ENCODE measurements at regions not wholly inside any gene's neighbourhood (a gene's known extent, or its start where the extent isn't known, plus 50 kb on each side); places are given as distances from the start of the nearest gene placed in this dataset.

GRCh38 chr9:26169708-26170107 lies 491.5 kb upstream of the TUSC1 start:
- no peaks in the 10 kb centered on the region for H3K27me3 ChIP-seq
- intact Hi-C loops (cut with DNase I) = no loop called here
- no peaks in the 10 kb centered on the region for H3K9me3 ChIP-seq
- H3K4me1 ChIP-seq = no peaks in the 10 kb centered on the region
- H3K27ac ChIP-seq = no peak overlapping the region
- TF ChIP-seq POLR2A (IDR thresholded peaks at IDR 0.05) = no peak
- TF ChIP-seq CTCF (IDR thresholded peaks at IDR 0.05) = no peak
- H3K4me3 ChIP-seq = no peak overlapping the region
- H3K36me3 ChIP-seq = no peaks in the 10 kb centered on the region
- no peak for DNase-seq

GRCh38 chr9:26166537-26166936 lies 488.3 kb upstream of the TUSC1 start:
- Histone ChIP-seq H3K36me3 (no peaks in the 10 kb centered on the region), H3K27me3 (no peaks in the 10 kb centered on the region), H3K9me3 (no peaks in the 10 kb centered on the region), H3K4me3 (no peak overlapping the region), H3K27ac (no peak overlapping the region), H3K4me1 (no peaks in the 10 kb centered on the region)
- TF ChIP-seq POLR2A (IDR thresholded peaks at IDR 0.05) (no peak), CTCF (IDR thresholded peaks at IDR 0.05) (no peak)
- DNase-seq = no peak
- intact Hi-C loops (cut with DNase I) = no loop called here

- Histone ChIP-seq H3K36me3 (no peaks in the 10 kb centered on the region), H3K4me1 (no peaks in the 10 kb centered on the region), H3K27me3 (no peaks in the 10 kb centered on the region), H3K27ac (no peak overlapping the region), H3K4me3 (no peak overlapping the region), H3K9me3 (no peaks in the 10 kb centered on the region)
- intact Hi-C loops (cut with DNase I) = no loop called here
- DNase-seq = no peak
- TF ChIP-seq CTCF (IDR thresholded peaks at IDR 0.05) (no peak), POLR2A (IDR thresholded peaks at IDR 0.05) (no peak)
- WGBS, 2 donors = 89% methylated on average over 3 of the region's 3 CpGs
Observed at GRCh38 chr9:26165426-26165825, 487.2 kb upstream of the TUSC1 start.

DNA sequence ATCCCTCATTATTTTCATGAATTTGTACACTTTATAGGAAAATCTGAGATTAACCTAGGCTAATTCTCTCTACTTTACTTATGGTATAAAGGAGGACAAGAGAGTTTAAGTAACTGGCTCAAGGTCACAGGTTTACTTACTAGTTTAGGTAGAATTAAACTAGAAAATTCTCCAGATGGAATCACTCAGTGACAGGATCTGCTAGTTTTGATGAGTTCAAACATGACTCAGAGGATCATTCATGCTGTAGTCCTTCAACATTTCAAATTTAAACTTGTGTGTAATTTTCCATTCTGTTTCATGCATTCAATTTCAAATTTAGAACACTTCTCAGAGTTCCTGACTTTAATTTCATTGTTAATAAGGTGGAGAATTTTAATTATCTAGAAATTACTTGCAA lies 485.7 kb upstream of the TUSC1 start:
- no peaks in the 10 kb centered on the region for H3K27me3 ChIP-seq
- H3K4me3 ChIP-seq = no peak overlapping the region
- no peak overlapping the region for H3K27ac ChIP-seq
- H3K4me1 ChIP-seq = no peaks in the 10 kb centered on the region
- intact Hi-C loops (cut with DNase I) = no loop called here
- TF ChIP-seq CTCF (IDR thresholded peaks at IDR 0.05) (no peak), POLR2A (IDR thresholded peaks at IDR 0.05) (no peak)
- H3K36me3 ChIP-seq = no peaks in the 10 kb centered on the region
- no peaks in the 10 kb centered on the region for H3K9me3 ChIP-seq
- DNase-seq = no peak

DNA sequence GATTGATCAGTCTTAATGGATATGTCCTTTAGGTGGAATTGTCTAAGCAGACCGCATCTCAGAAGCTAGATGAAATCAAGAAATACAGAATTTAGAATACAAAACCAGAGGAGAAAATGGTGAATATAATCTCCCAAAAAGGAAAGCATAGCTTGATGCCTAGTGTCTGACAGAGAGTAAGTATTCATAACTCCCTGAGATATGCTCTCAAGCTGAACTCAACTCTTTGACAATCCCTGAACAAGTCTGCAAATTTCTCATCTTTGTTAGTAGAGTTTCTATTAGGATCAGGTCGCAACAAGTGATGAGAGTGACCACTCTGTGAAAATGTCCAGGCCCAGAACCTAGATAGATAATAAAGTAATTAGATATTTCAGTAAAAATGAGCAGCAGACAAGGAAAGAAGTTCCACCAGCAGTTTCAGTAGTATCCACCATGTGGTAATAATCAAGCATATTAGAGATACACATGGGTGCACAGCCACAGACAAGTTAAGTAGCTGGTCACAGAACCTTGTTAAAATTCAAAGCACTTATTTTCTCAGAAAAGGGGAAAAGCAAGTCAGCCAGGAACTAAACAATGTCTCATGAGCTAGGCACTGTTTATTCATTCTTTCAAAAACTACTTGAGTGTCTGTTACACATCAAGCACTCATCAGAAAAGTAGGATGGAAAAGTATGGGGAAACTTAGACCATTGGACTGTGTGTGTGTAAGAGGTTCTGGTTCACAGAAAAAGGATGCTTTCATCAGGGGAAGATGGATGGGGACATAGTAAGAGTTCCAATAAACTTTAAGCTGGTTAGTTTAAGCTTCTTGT lies 481.5 kb upstream of the TUSC1 start:
- Histone ChIP-seq H3K4me3 (no peak overlapping the region), H3K27ac (no peak overlapping the region), H3K9me3 (no peaks in the 10 kb centered on the region), H3K4me1 (no peaks in the 10 kb centered on the region), H3K27me3 (no peaks in the 10 kb centered on the region), H3K36me3 (no peaks in the 10 kb centered on the region)
- WGBS, 2 donors = 54 to 61% methylated on average over 2 of the region's 2 CpGs
- intact Hi-C loops (cut with DNase I) = no loop called here
- TF ChIP-seq CTCF (IDR thresholded peaks at IDR 0.05) (no peak), POLR2A (IDR thresholded peaks at IDR 0.05) (no peak)
- DNase-seq = no peak
